HPDE6-E6E7 (cell line): ENCODE measurements at regions not wholly inside any gene's neighbourhood (a gene's known extent, or its start where the extent isn't known, plus 50 kb on each side); places are given as distances from the start of the nearest gene placed in this dataset.

Source experiments
- DNase-seq: peaks from one replicate; pipeline ENCODE4 v3.0.0; 2011; ENCODE audit warnings: missing footprints; ENCODE audit errors: extremely low spot score

DNA sequence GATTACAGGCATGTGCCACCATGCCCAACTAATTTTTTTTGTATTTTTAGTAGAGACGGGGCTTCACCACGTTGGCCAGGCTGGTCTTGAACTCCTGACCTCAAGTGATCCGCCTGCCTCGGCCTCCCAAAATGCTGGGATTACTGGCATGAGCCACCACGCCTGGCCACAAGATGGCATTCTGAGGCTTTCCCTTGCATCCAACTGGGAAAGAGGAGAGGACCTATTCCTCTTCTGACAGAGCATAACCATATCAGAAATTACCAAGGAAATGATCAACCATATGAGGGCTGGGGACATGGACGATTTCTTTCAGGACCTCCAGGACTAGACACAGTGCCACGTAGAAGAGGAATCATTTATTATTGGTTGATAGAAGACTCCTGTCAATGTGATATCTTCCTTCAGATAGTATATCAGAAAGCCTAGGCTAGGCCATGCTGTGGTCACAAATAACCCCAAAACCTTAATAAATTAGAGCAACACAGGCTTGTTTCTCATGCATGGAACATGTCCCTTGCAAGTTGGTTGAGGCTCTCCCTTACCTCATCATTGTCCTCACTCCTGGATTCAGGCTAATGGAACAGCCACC, 372.3 kb upstream of the IL12A start:
- DNase-seq, result peak; percentile 15

DNA sequence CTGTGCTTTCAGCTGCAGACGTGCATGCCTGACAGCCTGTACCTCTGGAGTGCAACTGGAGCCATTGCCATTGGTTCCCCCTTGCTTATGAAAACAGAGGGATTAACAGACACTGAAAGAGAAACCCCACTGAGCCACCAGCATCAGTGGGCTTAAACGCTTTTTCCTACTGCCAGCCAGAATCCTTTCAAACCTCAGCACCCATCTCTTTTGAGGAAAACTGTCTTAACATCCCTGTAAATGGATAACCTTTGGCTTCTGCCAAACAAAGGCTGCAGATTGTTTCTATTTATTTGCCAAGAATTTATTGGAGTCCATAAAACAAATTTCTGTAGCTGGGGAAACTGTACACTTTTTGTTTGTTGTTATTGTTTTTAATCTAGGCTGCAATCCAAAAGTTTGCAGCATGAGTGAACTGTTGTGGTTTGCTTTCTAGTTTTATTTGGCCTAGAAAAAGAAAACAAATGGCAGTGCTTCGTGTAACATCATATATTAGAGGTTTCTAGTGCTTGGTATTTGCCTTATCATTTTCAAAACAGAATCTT, 369.2 kb upstream of the IL12A start:
- DNase-seq, result no peak

- DNase-seq, result no peak
Observed at GRCh38 chr3:159620281-159620680, 368.4 kb upstream of the IL12A start.

DNA sequence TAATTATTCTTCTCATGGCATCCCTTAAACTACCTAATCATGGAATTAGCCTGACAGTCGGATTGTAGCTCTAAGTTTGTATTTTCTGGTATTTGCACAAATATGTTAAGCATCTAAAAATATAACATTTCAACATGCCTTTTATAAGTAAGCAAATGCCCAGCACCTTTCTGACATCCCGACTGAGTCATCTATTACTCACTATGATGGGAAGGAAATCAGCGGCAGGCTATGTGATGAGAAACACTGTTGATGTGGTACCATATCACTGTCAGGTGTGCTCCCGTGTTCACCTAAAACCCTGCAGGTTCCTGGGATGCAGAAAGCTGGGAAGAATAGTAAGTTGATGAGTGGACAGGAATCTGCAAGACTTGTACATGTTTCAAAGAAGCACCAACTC, 367.8 kb upstream of the IL12A start:
- DNase-seq, result peak; percentile 84

- DNase-seq, result no peak
Observed at GRCh38 chr3:159624616-159625015, 364.0 kb upstream of the IL12A start.

- DNase-seq, result no peak
Observed at GRCh38 chr3:159625594-159625993, 363.0 kb upstream of the IL12A start.

DNA sequence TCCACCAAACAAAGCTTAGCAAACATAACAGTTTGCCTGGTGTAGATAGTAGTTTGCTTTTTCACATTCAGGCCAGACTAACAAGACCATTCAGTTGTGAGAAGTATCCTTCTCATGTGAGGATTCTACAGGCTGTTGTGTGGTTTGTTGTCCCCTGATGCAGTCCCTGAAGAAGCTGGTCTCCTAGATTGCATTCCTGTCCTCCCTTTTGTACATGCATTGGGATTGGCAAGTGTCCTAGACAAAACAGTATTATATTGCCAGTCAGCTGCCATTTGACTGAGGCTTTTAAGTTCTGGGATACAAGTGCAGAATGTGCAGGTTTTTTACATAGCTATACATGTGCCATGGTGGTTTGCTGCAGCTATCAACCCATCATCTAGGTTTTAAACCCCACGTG, 362.0 kb upstream of the IL12A start:
- no peak for DNase-seq

DNA sequence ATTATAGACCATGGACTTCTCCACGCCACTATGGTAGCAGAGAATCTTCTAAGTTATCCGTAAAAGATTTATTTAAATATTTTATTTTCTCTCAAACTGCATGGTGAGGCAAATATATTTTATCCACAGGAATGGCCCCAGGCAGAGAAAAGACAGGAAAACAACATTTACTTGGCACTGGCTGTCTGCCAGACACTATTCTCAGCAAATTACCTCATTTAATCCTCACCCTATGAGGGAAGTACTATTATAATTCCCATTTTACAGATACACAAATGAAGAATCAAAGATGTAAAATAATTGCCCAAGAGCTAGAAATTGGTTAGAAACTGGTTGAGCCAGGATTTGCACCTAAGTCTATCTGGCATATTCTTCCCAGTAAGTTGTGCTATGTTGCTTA, 361.4 kb upstream of the IL12A start:
- no peak for DNase-seq

GRCh38 chr3:159627634-159628033, 361.0 kb upstream of the IL12A start:
- DNase-seq, result no peak

DNA sequence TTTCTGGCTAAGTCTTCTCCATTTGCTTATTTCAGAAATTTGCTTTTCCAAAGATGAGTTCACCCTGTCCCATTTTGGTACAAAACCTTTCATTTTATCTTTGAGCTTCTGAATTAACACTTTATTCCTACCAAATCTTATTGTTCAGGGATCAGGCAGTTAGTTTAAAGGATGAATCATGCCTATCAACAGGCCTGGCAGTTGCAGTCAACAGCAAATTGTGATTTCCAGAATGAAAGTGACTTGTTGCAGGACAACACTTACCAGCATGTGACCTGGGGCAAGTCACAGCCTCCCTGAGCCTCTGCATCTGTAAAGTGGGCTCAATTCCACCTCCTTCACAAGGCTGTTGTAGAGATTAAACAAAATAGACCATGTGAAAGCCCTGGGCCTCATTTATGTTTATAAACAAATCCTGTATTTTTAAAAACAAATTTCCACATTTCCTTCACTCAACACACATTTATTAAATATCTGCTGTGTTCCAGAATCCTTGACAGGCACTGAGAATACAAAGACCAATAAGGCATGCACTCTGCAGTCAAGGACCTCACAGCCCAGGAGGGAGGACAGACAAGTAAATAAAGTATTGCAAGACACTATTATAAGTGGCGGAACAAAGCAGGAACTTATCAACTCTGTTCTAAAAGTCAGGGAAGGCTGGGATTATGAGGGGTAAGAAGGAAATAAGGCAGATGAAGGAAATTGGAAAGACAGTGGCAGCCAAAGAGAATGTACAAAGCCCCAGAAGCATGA, 359.1 kb upstream of the IL12A start:
- no peak for DNase-seq

DNA sequence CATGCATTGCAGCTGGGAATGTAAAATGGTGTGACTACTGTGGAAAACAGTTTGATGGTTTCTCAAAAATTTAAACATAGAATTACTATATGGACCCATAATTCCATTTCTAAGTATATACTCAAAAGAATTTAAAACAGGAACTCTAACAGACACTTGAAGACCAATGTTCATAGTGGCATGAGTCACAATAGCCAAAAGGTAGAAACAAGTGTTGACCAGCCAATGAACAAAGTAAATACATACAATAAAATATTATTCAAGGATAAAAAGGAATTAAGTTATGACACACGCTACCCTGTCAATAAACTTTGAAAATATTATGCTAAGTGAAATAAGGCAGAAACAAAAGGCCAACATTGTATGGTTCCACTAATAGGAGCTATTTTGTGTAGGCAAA, 357.4 kb upstream of the IL12A start:
- DNase-seq, result no peak

- DNase-seq, result no peak
Observed at GRCh38 chr3:159632128-159632527, 356.5 kb upstream of the IL12A start.

- DNase-seq, result no peak
Observed at GRCh38 chr3:159632851-159633250, 355.8 kb upstream of the IL12A start.

GRCh38 chr3:159634483-159634882, 354.2 kb upstream of the IL12A start:
- DNase-seq, result no peak

DNA sequence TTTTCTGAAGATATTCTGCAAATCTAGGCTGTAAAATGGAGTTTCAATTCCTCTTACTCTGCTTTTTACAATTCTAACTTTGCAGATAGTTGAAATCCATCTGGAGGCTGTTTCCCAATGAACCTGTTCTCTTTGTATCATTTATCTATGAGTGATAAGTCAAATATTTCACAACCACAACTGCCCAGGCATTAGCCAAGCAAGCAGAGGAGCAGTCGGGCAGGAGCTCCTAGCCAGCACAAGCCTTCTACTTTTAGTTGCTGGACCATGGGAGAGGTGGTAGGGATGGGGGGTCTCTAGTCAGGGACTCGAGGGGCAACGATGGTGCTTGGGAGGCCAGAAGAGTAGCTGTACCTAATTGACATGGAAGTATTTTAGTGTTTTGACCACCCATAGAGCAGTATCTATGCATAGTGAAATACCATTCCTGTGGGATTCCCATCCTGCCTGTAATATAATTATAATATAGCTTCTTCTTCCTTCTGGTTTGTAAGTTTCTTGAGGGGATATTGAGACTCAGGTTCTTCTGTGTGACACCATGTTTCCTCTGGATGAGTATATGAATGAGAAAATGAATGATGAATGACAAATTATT, 353.5 kb upstream of the IL12A start:
- DNase-seq, result peak; percentile 21

- no peak for DNase-seq
Observed at GRCh38 chr3:159637883-159638542, 350.6 kb upstream of the IL12A start.

DNA sequence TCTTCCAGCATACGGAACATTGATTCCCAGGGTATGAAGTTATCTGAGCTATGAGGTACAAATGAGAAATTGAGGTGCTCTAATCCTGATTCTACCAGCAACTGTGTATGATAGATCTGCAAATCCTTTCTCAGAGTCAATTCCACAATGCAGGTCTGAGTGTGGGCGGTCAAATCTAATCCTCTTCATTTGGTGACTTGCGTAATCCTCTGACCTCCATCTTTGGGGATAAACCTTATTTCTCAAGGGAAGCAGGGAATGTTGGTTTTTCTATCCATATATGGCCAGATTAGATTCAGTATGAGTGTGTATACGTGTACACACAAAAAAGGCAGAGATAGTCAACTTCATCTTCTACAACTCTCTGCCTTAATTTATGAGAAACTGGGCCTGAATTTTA, 348.4 kb upstream of the IL12A start:
- DNase-seq, result no peak

DNA sequence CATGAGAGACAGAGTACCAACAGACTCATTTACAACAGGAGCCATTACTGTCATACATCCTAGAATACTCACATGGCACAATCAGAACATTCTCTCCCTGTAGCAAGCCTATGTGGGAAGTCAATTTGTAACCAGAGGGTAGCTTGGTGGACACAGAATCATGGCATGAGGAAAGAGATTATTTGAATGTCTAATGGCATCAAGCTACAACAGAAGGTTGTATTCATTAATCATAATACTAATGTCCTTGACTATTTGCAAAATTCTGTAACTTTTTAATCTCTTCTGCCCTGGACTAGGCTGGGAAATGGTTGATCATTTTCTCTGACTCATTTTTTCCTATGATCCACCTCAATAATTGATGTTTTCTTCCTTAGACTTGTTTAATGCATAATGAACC, 345.2 kb upstream of the IL12A start:
- DNase-seq, result no peak

DNA sequence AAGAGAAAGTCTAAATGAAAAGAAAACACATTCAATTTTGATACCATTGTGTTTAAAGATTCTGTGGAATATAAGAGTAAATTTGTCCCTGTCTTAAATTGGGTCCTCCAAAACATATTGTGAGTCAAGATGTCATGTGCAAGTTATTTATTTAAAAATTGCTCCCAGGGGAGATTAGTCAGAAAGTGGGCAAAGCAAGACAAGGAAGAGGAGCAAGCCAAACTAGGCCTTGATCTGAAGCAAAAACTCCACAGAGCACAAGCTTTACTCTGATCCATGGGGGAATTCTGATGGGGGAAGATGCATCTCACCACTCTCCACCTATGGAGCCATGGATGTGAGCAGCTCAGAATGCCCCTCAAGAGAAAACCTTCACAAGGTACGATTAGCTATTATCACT, 342.8 kb upstream of the IL12A start:
- no peak for DNase-seq

DNA sequence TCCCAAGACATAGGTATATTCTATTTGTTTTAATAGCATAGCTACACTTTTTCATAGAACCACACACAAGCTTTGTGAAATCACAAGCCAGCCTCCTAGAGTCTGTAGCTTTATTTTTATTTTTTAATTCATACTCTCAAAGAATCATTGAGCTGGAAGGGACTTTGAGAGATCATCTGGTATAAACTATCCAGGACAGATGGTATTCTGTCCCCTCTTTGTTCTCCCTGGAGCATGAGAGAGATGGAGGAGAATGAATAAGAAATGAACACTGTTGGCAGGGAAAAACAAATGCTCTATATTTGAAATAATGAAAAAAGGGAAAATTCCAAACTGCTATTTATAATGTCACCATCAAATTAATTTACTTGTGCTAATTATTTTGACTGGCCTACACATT, 338.7 kb upstream of the IL12A start:
- DNase-seq, result no peak

- no peak for DNase-seq
Observed at GRCh38 chr3:159650726-159651125, 337.9 kb upstream of the IL12A start.

GRCh38 chr3:159652452-159652851, 336.2 kb upstream of the IL12A start:
- DNase-seq, result no peak
